ENCODE measurements at regions not wholly inside any gene's neighbourhood (a gene's known extent, or its start where the extent isn't known, plus 50 kb on each side); places are given as distances from the start of the nearest gene placed in this dataset.
"Not testable (repeated sequence)": the region's sequence is repeated elsewhere in the genome, so short reads cannot be mapped to it uniquely, and the experiment has no call there.

DNA sequence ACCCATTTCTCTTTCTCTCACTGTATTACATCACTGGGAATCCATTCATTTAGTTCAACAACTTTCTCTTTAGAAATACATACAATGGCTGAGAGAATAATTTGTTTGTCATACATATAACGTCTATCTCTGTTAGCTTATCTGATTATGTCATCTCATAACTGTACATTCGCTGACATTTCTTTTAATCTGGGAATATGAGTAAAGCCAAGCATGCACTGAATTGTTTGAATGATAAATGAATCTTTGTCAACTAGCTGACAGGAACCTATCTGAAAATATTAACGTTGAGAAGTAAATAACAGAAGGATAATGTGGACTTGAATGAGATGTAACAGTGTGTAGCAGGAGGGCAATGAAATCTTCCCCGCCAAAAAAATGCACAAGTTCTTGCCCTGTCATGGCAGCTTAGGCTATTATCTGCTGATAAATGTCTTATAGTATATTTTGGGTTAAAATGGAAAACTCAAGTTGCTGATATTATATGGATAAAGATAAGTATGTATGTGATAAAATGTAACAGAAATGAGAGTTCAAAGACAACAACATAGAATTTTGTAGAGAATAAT, 581.2 kb upstream of the ADGRB3 start:
- DNase-seq = no peak

GRCh38 chr6:68052234-68052633, 582.8 kb upstream of the ADGRB3 start:
- no peak for DNase-seq

GRCh38 chr6:68049562-68049961, 585.5 kb upstream of the ADGRB3 start:
- no peak for DNase-seq

- DNase-seq = no peak
Measured at GRCh38 chr6:68046756-68047155, 588.3 kb upstream of the ADGRB3 start.

DNA sequence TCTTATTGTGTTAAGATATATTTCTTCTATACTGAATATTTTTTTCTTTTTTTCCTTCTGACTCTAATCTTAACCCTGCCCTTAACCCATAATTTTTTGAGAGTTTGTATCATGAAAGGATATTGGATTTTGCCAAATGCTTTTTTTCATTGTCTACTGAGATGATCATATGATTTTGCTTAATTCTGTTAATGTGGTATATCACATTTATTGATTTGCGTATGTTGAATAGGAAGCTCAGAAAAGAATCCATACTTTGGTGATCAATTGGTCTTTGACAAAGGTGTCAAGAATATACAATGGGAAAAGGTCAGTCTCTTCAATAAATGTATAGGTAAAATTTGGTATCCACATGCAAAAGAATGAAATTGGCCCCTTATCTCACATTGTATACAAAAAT, 588.8 kb upstream of the ADGRB3 start:
- no peak for DNase-seq

DNA sequence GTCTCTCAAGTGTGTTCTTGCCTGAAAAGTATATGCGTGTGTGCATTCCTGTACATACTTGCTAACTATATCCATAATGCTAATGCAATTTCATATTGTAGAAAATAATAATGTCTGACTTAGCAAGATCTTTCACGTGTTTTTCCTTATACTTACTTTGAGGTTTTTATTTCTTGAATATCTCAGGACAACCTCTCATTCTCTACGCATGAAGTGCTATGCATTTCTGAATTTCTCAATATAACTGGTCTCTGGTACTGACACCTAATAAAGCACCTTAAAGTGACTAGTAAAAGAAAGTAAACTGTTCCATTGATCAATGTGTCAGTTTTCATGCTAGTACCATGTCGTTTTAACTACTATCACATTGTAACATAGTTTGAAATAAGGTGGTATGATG, 589.9 kb upstream of the ADGRB3 start:
- DNase-seq = no peak

- no peak for DNase-seq
Measured at GRCh38 chr6:68044264-68044663, 590.8 kb upstream of the ADGRB3 start.

DNA sequence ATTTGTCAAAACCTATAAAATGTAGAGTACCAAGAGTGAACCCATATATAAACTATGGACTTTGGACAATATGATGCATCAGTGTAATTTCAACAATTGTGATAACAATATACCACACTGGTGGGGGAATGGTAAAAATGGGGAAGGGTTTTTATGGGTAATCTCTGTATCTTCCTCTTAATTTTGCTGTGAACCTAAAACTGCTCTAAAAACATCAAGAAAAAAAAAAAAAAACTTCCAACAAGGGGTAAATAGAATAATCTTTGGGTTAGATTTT, 592.0 kb upstream of the ADGRB3 start:
- no peak for DNase-seq

- no peak for DNase-seq
Measured at GRCh38 chr6:68042339-68043121, 592.6 kb upstream of the ADGRB3 start.

DNA sequence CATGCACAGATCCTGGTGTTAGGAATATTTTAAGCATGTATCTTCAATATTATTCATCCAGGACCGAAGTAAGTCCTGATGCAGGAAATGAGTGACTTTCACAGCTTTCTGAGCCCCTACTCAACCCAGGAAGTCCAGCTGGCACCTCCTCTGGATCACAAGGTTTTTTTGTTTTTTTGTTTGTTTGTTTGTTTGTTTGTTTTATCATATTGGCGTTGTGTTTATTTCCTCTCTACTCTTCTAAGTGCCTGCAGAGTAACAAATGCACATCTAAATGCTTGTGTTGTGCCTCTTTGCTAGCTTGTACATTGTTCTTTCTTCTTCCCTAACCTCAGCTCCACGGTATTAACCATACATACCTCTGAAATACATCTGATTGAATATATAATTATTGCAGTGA, 594.3 kb upstream of the ADGRB3 start:
- no peak for DNase-seq

DNA sequence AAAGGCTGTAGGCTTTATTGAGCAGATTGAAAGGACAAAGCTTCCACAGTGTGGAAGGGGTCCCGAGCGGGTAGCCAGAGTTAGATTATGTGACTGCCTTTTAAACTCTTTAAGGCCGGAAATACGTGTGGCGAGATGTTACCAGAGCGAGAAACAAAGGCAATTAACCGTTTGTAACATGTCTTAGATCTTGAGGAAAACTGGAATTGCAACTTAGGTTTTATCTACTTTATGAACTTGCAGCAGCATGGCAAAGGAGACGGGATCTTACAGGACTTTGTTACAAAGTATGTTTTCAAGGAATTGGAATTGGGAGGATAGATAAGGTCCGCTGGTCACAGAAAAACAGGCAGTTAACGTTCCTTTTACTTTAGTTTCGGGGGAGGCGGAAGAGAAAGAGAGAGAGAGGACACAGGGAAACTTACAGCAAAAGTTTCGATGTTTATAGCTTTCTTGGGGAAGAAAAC, 594.7 kb upstream of the ADGRB3 start:
- no peak for DNase-seq

- DNase-seq = no peak
Measured at GRCh38 chr6:68039641-68040311, 595.3 kb upstream of the ADGRB3 start.

DNA sequence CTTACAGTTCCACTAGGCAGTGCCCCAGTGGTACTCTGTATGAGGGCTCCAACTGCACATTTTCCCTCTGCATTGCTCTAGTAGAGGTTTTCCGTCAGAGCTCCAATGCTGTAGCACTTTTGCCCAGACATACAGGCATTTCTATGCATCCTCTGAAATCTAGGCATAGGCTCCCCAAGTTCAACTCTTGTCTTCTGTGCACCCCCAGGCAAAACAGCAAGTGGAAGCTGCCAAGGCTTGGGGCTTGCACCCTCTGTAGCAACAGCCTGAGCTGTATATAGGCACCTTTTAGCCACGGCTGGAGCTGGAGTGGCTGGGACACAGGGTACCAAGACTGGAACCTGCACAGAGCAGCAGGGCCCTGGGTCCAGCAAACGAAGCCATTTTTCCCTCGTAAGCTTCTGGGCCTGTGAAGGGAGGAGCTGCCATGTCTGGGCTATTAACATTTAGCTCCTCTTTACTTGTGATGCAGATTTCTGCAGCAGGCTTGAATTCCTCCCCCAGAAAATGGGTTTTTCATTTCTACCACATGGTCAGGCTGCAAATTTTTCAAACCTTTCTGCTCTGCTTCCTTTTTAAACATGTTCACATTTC, 596.2 kb upstream of the ADGRB3 start:
- DNase-seq = no peak

DNA sequence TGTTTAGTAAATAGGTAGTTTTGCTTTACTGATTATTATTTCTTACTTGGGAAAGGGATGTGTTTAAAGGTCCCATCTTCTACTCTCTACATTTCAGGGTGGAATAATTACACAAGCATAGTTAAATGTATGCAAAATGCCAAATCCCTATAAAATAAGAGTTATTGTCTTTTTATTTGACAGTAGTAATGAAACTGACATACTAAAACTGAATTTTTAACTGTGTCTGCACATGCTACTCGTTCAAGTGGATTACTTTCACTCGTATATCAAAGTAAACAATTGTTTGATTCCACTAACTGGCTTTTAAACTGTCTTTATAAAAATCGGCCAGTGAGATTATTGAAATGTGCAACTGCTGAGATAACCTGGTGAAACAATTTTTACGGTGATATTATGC, 602.9 kb upstream of the ADGRB3 start:
- DNase-seq = no peak

- no peak for DNase-seq
Measured at GRCh38 chr6:68031054-68031453, 604.0 kb upstream of the ADGRB3 start.

GRCh38 chr6:68026483-68026882, 608.6 kb upstream of the ADGRB3 start:
- no peak for DNase-seq

DNA sequence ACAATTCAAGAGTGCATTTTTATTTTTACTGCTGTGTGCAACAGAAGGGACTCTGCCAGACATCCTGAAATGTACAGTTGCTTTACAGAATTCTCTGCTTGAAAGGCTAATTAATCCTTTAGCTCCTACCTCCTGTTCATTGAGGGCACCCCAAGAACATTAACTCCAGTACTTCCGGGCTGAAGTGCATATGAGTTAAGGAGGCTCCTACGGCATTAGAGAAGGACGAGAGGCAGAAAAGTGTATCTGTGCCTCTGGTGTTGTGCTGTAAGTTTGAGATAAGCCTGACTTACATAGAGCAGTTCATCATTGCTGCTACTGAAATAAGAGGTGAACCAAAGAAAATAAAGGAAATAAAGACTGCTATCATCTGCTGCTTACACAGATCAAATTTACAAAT, 609.3 kb upstream of the ADGRB3 start:
- no peak for DNase-seq

- DNase-seq = no peak
Measured at GRCh38 chr6:68024570-68025269, 610.4 kb upstream of the ADGRB3 start.

GRCh38 chr6:68022968-68023367, 612.1 kb upstream of the ADGRB3 start:
- not testable (repeated sequence) for DNase-seq

GRCh38 chr6:68013780-68014515, 621.1 kb upstream of the ADGRB3 start:
- DNase-seq = no peak

DNA sequence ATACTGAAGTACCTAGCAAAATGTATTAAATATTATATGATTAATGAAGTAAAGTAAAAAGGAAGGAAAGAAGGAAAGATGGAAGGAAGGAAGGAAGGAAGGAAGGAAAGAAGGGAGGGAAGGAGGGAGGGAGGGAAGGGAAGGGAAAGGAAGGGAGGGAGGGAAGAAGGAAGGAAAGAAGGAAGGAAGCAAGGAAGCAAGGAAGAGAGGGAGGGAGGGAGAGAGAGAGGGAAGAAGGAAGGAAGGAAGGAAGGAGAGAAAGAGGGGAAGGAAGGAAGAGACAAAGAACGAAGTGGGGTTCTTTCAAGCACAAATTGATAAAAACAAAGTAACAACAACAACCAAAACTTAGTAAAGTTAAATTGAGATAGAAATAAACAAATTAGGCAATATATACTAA, 622.3 kb upstream of the ADGRB3 start:
- DNase-seq = no peak

- DNase-seq = no peak
Measured at GRCh38 chr6:68010936-68011335, 624.1 kb upstream of the ADGRB3 start.

DNA sequence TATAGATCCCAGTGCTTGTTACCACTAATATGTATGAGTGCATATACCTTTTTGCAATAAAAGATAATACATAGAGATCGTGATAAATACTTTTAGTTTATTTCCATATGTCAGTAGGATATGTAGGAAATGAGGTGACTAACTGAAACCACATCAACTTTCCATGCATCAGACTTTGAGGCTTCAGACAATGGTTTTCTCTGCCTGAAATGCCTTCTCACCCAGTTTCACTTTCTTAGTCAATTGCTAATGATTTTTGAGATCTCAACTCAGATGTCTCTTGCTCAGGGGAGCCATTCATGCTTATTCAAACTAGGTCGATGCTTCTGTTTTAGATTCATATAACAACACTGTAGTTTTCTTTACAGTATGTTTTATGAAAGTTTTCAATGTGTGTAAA, 626.6 kb upstream of the ADGRB3 start:
- DNase-seq = no peak

Data from CD4-positive, alpha-beta T cell treated with Interleukin-1 beta for 1 hour (primary cell).